Stromal cell of bone marrow (primary cell): ENCODE measurements at regions not wholly inside any gene's neighbourhood (a gene's known extent, or its start where the extent isn't known, plus 50 kb on each side); places are given as distances from the start of the nearest gene placed in this dataset.

ENCODE experiments used
- DNase-seq: peaks from one replicate; pipeline ENCODE4 v3.0.0-alpha.2; 2012; ENCODE audit warnings: low read depth

DNA sequence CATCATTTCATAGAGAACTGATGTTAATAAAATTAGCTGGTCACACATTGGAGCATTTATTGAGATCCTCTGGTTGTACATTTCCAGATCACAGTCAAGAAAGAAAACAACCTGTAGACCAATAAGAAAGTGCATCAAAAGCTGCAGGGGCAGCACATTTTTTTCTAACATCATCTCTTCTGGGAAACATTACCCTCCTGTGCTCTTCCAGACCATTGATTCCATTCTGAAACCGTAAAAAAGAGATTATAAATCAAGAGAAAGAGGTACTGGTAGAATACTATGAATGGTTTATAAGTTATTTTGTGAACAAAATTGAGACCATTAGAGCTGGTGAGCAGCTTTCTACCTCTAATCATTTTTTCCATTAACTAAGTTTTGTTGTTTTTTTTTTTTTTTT is 1548.2 kb upstream of the CELF4 start:
- no peak for DNase-seq

DNA sequence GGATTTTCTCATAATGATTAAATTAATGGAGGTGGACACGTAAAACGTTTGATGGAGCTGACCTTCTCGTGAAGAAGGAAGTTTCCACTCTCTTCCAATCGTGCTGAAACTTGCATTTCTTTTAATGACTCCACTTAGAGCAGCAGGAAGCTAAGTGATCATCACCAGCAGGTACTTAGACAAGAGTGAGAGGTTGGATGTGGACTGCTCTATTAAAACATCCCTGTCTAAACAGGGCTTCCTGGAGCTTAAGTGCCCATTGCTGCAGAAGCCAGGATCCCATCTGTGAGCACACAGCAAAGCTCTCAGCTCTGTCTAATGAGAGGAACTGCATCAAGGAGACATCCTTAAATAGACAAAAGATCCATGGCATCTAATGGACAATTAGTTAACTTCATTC is 1539.5 kb upstream of the CELF4 start:
- DNase-seq, result no peak

DNA sequence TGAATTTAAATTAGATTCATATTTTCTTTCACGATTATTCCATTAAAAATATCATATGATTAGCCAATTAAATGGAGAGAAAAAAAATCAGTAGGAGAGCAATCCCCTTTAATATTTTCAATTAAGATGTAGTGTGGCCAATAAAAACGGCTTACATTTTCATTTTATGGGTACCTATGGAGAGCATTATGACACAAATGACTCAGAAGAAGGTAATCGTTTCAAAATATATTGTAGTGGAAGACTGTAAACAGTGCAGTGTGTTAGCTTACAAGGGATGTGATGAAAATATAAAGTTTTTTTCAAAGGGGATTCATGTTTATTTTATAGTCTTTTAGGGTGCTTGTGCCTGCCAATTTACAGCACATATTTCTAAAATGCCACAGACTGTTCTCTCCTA is 1507.4 kb upstream of the CELF4 start:
- no peak for DNase-seq

DNA sequence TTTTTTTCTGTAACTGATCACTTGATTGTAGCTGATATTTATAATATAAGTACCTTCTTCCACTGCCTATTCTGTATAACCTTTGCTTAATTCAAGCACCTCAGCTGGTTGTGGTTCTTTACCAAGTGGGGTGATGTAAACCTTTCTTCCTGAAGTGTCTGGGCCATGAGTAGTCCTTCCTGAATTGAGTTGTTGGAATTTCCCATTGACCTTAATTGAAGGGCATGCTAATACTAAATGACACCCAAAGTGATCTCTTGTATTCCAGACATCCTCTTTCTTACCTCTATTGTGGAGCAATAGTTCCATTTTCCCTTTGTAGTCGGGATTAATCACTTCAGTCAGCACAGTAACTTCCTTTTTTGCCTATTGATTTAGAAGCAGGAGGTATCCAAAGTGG is 1496.8 kb upstream of the CELF4 start:
- no peak for DNase-seq

DNA sequence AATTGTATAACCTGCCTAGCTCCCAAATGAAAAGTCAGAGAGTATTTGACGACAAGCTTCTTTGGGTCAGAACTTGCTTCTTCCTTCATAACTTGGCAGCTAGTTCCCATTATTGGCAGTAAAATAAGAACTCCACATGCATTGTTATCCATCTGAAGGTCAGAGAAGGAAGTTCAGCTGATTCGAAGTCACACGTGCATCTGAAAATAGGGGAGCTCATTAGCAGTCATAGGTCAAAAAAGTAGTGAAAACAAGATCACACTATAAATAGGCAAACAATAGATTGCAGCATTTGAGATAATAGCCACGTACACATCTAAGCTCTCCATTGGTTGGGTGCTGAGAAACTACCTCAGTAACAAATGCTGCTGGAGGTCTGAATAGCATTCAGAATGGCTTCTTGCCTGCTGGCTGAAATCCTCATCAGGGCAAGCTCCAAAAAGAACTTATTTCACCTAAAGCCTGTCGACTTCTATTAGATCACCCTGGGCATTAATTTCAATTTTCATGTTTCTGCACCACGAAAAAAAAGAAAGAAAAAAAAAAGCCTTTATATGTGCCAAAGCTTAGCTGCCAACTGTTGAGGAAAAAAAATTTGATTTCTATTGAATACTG is 1492.9 kb upstream of the CELF4 start:
- DNase-seq, result no peak

DNA sequence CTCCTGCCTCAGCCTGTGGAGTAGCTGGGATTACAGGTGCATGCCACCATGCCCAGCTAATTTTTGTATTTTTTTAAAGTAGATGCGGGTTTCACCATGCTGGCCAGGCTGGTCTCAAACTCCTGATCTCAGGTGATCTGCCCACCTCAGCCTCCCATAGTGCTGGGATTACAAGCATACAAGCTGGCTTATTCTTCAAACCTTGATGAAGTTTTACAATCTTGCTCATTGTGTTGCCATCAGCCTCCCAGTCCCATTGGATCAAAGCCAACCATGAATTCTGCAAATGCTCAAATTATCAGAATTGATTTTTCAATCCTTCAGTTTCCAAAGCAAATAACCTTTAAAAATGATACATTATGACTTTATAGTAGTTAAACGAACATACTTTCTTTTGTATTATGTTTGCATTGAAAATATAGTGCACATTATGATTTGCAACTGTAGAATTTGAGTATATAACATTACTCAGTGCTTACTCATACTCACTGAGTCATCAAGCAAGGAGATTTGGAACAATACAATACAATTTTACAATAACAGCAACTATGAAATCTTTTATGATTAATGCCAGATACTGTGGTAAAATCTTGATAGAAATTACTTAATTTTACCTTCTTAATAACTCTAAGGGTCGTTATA is 1491.9 kb upstream of the CELF4 start:
- peak; percentile 0 for DNase-seq

DNA sequence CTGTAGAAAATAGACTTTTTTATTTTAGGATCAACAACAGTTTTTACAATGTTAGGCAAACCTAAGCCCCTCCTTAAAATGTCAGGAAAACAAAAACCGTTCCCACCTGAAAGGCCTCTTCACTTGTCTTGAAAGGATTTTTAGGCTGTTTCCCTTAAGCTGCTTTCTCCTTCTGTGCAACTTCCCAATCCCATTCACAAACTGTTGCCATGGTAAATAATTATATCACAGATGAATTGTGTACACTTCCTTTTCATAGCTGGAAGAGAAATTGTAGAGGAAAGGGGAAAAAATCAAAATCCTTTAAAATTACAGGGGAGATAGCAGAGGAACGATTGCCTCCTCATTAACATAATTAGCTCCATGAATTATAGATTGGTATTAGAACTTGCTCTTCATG is 1488.0 kb upstream of the CELF4 start:
- DNase-seq, result no peak

DNA sequence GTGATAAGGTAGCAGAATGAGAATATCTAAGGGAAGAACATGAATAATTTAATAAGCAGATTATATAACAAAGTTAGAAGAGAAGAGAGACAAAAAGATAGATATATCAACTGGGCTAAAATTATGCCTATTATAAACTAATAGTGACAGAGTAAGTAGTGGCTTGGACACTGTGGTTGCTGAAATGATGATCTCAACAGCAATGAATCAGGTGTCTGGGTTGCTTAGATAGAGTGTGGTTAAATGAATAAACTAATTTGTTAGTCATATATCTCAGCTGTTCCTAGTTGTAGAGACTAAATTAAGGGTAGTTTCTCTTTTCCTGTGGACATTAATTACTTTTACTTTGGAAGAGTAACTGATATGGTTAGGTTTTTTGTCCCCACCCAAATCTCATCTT is 1485.4 kb upstream of the CELF4 start:
- DNase-seq, result no peak

DNA sequence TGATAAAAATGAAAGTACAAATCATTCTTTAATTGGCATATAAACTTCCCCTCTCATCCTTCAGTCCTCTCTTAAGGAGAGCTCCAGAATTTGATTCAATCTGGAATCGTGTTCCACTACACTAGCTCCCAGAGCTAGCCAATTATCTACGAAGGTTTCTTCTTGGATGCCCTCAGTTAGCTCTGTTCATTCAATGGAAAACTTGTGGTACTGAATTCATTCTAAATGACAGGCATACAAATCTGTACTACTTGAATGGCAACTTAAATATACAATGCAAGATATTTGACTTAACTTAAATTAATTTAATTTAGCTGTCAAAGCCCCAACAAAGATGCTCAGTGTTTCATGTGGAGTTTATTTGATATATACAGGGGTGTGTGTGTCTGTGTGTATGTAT is 1474.2 kb upstream of the CELF4 start:
- DNase-seq, result no peak

DNA sequence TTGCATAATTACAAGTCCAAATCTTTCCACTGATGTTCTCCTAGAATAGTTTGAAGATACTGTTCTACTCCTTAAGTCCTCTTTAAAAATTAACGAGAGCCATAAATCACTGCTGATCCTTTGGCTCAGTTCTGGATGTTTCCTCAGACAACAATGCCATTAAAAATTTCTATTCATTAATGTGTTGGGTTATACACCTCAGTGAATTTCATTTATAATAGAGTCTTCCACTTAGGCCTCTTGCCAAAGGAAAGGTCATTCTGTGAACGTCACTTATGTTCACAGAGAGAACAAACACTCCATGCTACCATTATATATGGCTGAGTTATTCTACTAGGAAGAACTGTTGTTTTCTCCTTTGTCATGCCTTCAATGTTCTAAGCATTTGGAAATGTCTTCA is 1472.3 kb upstream of the CELF4 start:
- no peak for DNase-seq

DNA sequence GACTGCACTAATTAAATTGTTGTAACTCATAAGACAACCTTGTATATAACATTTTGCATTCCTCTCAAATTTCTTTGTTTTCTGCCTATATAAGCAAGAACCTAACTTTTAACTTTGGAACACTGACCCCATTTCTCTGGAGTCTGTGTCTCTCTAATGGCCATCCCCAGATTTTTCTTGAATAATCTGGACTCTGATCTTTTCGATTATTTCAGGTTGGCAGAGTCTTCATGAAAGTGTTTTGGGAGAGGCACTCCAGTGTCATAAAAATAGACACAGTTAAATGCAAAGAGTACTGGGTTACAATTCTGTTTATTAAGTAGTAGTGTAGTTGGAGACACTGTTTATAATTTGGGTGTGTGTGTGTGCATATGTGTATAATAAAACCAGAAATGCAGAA is 1467.7 kb upstream of the CELF4 start:
- no peak for DNase-seq

DNA sequence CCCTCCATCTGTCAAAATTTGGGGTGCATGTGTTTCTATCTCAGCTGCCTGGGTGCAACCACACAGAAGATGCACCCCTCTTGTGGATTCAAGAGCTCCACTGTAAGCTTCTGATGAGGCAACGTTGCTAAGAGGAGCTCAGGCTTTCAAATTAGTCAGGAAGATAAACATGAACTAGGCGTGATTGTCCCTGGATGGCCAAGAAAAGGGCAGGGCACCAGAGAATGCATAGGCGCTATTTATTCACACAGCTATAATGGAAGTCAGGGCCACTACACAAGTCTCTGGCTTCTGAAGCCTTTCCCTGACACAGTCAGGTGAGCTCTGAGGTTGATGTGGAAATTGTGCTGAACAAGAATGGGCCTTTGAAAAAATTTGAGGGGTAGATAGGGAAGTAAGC is 1466.0 kb upstream of the CELF4 start:
- no peak for DNase-seq

DNA sequence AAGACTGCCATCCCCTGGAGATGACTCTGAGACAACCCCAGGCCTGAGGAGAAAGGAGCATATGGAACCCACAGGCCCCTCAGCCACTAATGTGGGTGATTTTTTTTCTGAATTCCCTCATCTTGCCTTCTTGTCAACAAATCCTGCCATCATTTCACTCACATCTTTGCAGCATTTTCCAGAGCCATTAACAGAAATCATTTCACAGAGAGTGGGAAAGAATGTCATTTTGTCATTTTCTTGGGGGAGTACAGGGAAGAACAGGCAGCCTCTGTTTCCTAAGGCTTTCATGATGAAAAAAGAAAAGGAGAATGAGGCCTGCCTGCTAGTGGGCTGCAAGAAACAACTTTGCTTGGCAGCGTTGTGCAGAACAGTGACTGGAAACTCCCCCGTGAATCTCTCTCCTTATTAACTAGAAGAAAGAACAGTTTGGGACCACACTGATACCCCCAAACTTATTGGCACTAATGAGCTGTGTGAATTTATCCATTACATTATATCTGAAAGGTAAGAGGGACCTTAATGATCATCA is 1464.6 kb upstream of the CELF4 start:
- no peak for DNase-seq

DNA sequence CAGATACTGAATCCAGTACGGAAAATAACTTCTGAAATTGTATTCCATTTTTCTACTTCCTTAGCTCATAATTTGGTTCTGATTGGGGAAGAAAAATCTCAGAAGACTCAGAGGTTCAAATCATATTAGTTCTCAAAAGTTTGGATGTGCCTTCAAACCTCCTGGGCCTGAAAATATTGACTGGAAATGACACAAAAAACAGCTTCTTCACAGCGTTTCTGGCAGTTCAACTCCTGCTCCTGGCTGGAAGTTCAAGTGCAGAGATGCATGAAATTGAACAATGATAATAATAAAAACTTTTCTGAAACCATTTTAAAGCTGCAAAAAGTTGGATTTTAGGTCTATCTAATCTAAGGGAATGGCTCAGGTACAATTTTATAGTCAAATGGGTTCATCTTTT is 1459.9 kb upstream of the CELF4 start:
- no peak for DNase-seq

DNA sequence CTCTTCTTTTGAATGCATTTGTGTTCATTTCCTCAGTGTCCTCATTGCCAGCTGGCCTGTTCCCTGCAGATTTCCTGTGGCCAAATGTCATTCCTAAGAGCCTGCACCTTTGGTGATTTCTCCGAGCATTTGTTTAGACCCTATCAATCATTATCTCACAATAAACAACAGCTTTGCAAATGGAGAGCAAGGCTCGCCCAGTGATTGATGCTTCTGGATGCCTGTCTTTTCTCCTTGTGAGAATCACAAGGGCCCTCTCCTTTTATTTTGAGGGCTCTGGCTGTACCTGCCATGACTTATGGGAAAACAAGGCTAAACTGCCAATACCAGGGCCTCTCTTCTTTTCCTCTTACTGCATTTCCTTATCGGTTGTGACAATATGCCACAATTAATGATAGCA is 1454.4 kb upstream of the CELF4 start:
- DNase-seq, result no peak

DNA sequence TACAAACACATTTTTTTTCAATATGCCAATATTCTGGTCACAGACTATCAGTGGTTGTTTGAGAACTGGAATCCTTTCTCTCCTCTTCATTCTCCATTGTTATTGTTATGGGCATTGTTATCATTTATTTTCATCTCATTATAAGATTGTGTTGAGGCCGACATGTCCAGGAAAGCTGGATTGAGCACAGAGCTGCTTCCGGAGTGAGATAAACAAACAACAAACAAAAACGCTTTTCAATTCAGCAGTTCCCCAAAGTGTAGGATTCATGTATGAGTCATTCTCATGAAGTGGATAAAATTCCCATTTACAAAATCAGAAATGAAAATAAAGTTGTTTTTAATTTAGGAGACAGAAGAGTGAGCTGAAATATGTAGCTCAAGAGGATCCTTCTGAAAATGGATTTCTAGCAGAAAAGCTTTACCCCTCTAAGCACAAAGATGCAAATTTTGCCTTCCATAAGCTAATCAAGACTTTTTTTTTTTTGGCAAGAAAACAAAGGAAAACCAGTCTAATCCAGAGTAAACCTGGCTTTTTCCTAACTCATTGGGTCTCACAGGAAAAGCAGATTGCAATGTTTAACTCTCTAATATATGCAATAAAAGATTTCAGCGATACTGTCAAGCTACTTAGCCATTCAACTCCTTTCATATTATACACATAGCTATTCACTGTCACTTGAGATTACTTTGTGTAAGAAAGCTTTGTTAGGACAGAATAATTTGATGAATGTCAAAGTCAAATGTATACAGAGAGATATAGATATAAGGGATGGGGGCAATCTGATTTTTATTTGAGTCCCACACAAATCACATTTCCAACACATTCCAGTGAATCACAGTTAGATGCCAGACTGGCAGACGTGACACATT is 1441.7 kb upstream of the CELF4 start:
- DNase-seq, result no peak

DNA sequence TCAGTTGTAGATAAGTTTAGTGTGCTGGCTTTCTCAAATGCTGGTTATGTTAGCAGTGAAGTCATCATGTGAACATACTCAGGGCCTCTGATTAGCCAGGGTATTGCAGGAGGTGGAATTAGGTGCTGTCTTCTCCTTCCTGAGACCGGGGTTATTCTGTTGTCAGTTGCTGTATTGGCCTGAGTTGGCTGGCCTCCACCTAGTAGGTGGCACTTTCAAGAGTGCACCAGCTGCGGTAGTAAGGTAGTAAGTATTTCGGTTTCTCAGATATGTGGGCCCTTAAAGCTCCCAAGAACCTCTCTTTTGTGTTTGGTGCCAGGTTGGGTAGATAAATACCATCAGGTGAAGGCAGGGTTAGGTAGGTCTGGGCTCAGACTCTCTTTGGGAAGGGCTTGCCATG is 1430.5 kb upstream of the CELF4 start:
- DNase-seq, result no peak

DNA sequence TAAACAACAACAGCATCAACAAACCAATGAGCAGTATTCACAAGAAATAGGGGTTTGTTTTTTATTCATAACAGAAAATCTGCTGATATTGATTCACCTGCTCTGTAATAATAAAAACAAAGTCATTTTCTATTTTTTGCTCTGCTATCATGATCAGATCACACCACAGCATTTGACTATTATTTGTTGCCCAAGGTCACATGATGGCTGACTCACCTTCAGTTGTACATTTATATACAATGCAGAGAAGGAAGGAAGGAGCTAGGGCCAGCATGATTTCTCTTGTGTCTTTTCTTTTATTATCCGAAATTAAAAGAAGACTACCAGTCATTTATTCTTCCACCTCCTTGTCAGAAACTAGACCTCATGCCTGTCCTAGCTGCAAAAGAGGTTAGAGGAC is 1427.7 kb upstream of the CELF4 start:
- DNase-seq, result no peak

DNA sequence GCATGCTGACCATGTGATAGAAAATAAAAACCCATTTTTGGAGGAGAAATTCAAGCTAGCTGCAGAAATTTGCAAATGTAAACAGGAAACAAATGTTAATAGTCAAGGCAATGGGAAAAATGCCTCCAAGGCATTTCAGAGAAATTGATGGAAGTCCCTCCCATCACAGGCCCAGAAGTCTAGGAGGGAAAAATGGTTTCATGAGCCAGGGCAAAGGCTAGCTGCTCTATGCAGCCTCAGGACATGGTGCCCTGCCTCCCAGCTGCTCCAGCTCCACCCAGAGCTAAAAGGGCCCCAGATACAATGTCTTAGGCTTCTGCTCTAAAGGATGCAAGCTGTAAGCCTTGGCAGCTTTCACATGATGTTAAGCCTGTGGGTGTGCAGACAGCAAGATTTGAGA is 1419.4 kb upstream of the CELF4 start:
- no peak for DNase-seq

DNA sequence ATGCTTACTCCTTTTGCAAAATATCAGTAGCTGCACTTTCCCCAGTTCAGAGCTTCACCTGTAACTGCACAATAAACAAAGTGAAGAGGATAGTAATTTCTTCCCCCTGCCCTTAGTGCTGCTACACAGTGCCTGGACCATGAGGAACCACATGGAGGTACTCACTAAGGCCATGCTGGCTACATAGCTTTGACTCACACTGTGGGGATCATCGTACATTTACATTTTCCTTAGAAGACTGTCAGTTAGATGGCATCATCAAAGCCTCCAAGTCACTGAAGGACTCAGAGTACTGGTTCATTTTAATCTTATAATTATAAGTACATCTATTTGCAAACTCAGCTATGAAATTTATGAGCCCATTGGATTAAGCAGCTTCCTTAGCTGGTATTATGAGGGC is 1416.5 kb upstream of the CELF4 start:
- no peak for DNase-seq

DNA sequence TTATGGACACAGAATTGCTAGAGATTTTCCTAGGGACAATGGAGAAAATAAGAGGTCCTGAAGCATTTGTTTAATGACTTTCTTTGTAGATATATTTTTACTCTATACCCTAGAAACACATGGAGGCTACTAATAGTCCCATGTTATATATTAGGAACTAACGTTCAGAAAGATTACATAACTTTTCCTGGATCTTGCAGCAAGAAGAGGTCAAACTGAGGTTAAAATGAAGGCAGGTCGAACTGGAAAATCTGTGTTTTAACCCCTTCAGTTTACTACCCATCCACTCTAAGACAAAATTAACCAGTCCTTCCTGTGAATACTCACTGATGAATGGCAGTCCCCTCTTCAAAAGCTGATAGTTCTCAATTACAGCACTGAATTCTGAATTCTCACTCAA is 1415.8 kb upstream of the CELF4 start:
- DNase-seq, result no peak

DNA sequence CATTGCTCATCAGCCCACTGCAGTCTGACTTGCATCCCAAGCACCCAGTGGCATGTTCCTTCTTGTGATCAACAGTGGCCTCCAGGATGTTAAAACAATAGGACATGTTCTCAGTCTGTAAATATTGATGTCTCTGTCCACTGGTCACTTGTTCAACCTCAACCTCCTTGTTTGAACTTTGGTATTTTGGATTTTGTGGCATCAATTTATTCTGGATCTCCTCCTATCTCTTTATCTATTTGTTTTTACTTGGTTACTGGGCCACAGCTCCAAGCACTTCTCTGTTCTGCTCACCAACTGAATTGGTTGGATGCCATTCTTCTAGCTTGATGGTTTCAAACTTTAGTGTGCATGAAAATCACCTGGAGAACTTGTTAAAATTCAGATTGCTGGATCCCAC is 1414.8 kb upstream of the CELF4 start:
- no peak for DNase-seq

DNA sequence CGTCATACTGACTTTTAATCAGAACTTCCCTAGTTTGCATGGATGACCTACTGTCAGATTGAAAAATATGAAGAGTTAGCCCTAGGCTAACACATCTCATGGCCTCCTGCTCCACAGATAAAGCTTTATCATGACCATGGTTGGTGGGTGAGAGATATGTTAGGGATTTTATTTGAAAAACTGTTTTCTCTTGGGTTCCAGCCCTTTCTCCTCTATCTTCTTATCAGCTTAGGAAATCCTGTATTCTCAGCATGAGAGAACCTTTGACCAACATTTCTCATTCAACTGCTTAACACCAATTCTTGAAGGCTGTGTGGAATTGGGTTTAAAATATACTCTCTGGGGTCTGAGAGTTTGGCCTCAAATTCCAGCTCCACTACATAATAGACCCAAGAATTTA is 1407.0 kb upstream of the CELF4 start:
- DNase-seq, result no peak
